GM21786 (cell line): ENCODE measurements at regions not wholly inside any gene's neighbourhood (a gene's known extent, or its start where the extent isn't known, plus 50 kb on each side); places are given as distances from the start of the nearest gene placed in this dataset.
"Not testable (repeated sequence)": the region's sequence is repeated elsewhere in the genome, so short reads cannot be mapped to it uniquely, and the experiment has no call there.

Source experiments
- ATAC-seq: cut with Tn5 transposase; IDR thresholded peaks from one replicate; pipeline ENCODE4 v1.9.1; 2021; ENCODE audit not compliant: unreplicated experiment

GRCh38 chr11:38924644-38925043 lies 2326.6 kb upstream of the RAG2 start:
- ATAC-seq = no peak

- no peak for ATAC-seq
Observed at GRCh38 chr11:38900211-38900610, 2302.2 kb upstream of the RAG2 start.

- ATAC-seq = not testable (repeated sequence)
Observed at GRCh38 chr11:38894201-38894600, 2296.2 kb upstream of the RAG2 start.

- ATAC-seq = no peak
Observed at GRCh38 chr11:38884145-38884865, 2286.3 kb upstream of the RAG2 start.

GRCh38 chr11:38867338-38867737 lies 2269.3 kb upstream of the RAG2 start:
- ATAC-seq = no peak

- ATAC-seq = no peak
Observed at GRCh38 chr11:38865922-38866321, 2267.9 kb upstream of the RAG2 start.

GRCh38 chr11:38842991-38843390 lies 2245.0 kb upstream of the RAG2 start:
- no peak for ATAC-seq

- no peak for ATAC-seq
Observed at GRCh38 chr11:38839071-38839470, 2241.0 kb upstream of the RAG2 start.

GRCh38 chr11:38835966-38836365 lies 2237.9 kb upstream of the RAG2 start:
- ATAC-seq = no peak

GRCh38 chr11:38824573-38824972 lies 2226.5 kb upstream of the RAG2 start:
- ATAC-seq = no peak

- ATAC-seq = not testable (repeated sequence)
Observed at GRCh38 chr11:38821786-38822185, 2223.8 kb upstream of the RAG2 start.

GRCh38 chr11:38819981-38820380 lies 2221.9 kb upstream of the RAG2 start:
- no peak for ATAC-seq

GRCh38 chr11:38818720-38819119 lies 2220.7 kb upstream of the RAG2 start:
- no peak for ATAC-seq

GRCh38 chr11:38814670-38815069 lies 2216.6 kb upstream of the RAG2 start:
- no peak for ATAC-seq

- no peak for ATAC-seq
Observed at GRCh38 chr11:38809521-38809920, 2211.5 kb upstream of the RAG2 start.

- no peak for ATAC-seq
Observed at GRCh38 chr11:38796281-38796680, 2198.2 kb upstream of the RAG2 start.

- no peak for ATAC-seq
Observed at GRCh38 chr11:38795027-38795426, 2197.0 kb upstream of the RAG2 start.

- peak; percentile 78 for ATAC-seq
Observed at GRCh38 chr11:38791346-38791961, 2193.4 kb upstream of the RAG2 start.

GRCh38 chr11:38788561-38788960 lies 2190.5 kb upstream of the RAG2 start:
- ATAC-seq = no peak

GRCh38 chr11:38784164-38784563 lies 2186.1 kb upstream of the RAG2 start:
- ATAC-seq = no peak

GRCh38 chr11:38766796-38767195 lies 2168.8 kb upstream of the RAG2 start:
- ATAC-seq = no peak

- ATAC-seq = no peak
Observed at GRCh38 chr11:38759394-38759793, 2161.4 kb upstream of the RAG2 start.

GRCh38 chr11:38756537-38756936 lies 2158.5 kb upstream of the RAG2 start:
- no peak for ATAC-seq
